Vagina (tissue), 2 donors: ENCODE measurements at regions not wholly inside any gene's neighbourhood (a gene's known extent, or its start where the extent isn't known, plus 50 kb on each side); places are given as distances from the start of the nearest gene placed in this dataset.

ENCODE experiments used
- POLR2A ChIP-seq, 2 donors: fragments of 450-650 bp; IDR thresholded peaks; one replicate each; pipeline ENCODE4 v1.6.1; 2017; ENCODE audit warnings: antibody characterized with exemption in 2 of 2, mild to moderate bottlenecking in 2 of 2, moderate library complexity in 2 of 2
- POLR2AphosphoS5 ChIP-seq, 2 donors: sonication (generic); formaldehyde crosslinking; IDR thresholded peaks; one replicate each; pipeline ENCODE4 v1.9.0; 2017; ENCODE audit warnings: antibody characterized with exemption in 2 of 2, mild to moderate bottlenecking in 2 of 2, low read depth in 1 of 2; ENCODE audit not compliant: insufficient read depth in 1 of 2
- TF ChIP-seq, protein P1 (sequence below), 3 experiments: fragments of 450-650 bp in 2 of 3; fragments of 200-600 bp in 1 of 3; sonication (generic) in 1 of 3; IDR thresholded peaks; one replicate each; pipeline ENCODE4 v1.5.1; 2017 to 2019; ENCODE audit warnings: antibody characterized with exemption in 3 of 3, mild to moderate bottlenecking in 2 of 3, moderate library complexity in 2 of 3

DNA sequence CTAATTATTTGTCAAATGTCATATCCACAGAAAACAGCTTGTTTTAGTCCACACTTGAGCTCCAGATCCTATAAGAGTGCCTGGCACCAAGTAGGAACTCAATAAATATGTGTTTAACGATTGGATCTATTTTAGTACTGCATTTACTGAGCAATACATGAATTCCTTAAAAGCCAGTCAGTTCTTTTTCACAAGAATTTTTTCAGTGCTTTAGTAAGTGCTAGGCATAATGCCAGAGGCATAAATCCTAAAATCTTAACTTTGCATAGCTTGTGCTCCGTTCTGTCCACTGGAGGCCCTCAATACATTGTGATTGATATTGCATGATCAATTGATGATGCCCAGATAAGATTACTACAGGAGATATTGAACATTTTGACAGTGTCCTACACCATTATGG is 67.3 kb upstream of the PCSK5 start:
- TF ChIP-seq POLR2A (IDR thresholded peaks at IDR 0.05), result no peak
- TF ChIP-seq, protein P1, sequence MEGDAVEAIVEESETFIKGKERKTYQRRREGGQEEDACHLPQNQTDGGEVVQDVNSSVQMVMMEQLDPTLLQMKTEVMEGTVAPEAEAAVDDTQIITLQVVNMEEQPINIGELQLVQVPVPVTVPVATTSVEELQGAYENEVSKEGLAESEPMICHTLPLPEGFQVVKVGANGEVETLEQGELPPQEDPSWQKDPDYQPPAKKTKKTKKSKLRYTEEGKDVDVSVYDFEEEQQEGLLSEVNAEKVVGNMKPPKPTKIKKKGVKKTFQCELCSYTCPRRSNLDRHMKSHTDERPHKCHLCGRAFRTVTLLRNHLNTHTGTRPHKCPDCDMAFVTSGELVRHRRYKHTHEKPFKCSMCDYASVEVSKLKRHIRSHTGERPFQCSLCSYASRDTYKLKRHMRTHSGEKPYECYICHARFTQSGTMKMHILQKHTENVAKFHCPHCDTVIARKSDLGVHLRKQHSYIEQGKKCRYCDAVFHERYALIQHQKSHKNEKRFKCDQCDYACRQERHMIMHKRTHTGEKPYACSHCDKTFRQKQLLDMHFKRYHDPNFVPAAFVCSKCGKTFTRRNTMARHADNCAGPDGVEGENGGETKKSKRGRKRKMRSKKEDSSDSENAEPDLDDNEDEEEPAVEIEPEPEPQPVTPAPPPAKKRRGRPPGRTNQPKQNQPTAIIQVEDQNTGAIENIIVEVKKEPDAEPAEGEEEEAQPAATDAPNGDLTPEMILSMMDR (IDR thresholded peaks at IDR 0.05), result no peak
- no peak for TF ChIP-seq POLR2AphosphoS5 (IDR thresholded peaks at IDR 0.05; ENCODE audit: insufficient read depth in 1 of 2, low read depth in 1 of 2)
